Skeletal muscle satellite cell (primary cell): ENCODE measurements at regions not wholly inside any gene's neighbourhood (a gene's known extent, or its start where the extent isn't known, plus 50 kb on each side); places are given as distances from the start of the nearest gene placed in this dataset.
"Not testable (repeated sequence)": the region's sequence is repeated elsewhere in the genome, so short reads cannot be mapped to it uniquely, and the experiment has no call there.

ENCODE experiments used
- H3K27me3 ChIP-seq: 2 replicates; pipeline ENCODE4 v1.7.0; 2013; ENCODE audit warnings: low read length; ENCODE audit not compliant: control insufficient read depth, insufficient read depth
- H3K36me3 ChIP-seq: 2 replicates; pipeline ENCODE4 v1.7.0; 2013; ENCODE audit warnings: mild to moderate bottlenecking, control low read depth, low read length; ENCODE audit not compliant: insufficient read depth
- H3K4me1 ChIP-seq: 2 replicates; pipeline ENCODE4 v1.7.0; 2013; ENCODE audit warnings: low read length; ENCODE audit not compliant: control insufficient read depth, insufficient read depth
- H3K4me2 ChIP-seq: 2 replicates; pipeline ENCODE4 v1.7.0; 2013; ENCODE audit warnings: mild to moderate bottlenecking, low read length
- H3K4me3 ChIP-seq: 2 replicates; pipeline ENCODE4 v1.7.0; 2013; ENCODE audit warnings: low read length
- H3K9ac ChIP-seq: 2 replicates; pipeline ENCODE4 v1.7.0; 2013; ENCODE audit warnings: mild to moderate bottlenecking, low read depth, low read length, moderate library complexity
- H3K9me3 ChIP-seq: replicated peaks from 2 replicates; pipeline ENCODE4 v1.7.0; 2013; ENCODE audit warnings: mild to moderate bottlenecking, control low read depth, low read length

DNA sequence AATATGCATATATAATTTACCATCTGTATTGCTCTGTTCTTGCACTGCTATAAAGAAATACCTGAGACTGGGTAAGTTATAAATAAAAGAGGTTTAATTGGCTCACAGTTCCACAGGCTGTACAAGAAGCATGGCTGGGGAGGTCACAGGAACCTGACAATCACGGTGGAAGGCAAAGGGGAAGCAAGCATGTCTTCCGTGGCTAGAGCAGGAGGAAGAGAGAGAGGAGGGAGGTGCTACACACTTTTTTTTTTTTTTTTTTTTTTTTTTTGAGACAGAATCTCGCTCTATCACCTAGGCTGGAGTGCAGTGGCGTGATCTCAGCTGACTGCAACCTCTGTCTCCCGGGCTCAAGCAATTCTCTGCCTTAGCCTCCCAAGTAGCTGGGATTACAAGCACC, 150.9 kb upstream of the DTNBP1 start:
- not testable (repeated sequence) for H3K4me1 ChIP-seq, H3K9me3 ChIP-seq, H3K4me2 ChIP-seq, H3K27me3 ChIP-seq, H3K9ac ChIP-seq, H3K4me3 ChIP-seq, H3K36me3 ChIP-seq

DNA sequence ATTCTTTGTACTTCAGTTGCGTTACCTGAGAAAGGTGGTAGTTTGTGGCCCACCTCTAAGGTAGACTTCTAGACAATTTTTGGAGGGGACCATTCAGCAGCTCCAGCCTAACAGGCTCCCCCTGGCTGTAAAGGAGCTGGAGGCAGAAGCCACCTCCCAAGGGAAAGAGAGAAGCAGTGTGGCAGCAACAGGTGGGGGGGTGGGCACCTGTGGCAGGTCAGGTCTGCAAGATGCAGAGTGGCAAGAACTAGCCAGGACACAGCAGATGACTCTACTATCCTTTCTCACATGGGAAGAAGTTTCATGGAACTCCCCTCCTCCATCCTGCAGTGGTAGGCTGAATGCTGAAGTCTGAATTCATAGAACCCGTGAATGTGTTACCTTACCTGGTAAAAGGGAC, 148.3 kb upstream of the DTNBP1 start:
- Histone ChIP-seq H3K9me3 (no peaks in the 10 kb centered on the region), H3K27me3 (no peaks in the 10 kb centered on the region), H3K4me3 (no peak overlapping the region), H3K9ac (no peak overlapping the region), H3K36me3 (no peaks in the 10 kb centered on the region), H3K4me1 (no peaks in the 10 kb centered on the region), H3K4me2 (no peak overlapping the region)

DNA sequence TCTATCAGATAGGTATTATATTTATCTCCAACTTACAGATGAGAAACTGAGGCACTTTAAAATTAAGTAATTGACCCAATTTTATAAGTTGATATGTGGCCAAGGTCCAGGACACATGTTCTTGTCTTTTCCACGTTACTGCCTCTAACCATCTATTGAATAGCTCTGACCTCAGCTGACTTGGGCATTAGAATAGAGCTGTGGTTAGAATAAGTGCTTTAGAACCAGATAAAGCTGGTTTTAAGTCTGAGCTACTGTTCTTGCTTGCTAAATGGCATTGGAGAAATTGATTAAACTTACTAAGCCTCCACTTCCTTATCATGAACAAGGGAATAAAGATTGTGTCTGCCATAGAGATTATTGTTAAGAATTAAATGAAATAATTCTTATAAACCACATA, 147.8 kb upstream of the DTNBP1 start:
- Histone ChIP-seq H3K4me2 (no peak overlapping the region), H3K9ac (no peak overlapping the region), H3K4me1 (no peaks in the 10 kb centered on the region), H3K4me3 (no peak overlapping the region), H3K9me3 (no peaks in the 10 kb centered on the region), H3K36me3 (no peaks in the 10 kb centered on the region), H3K27me3 (no peaks in the 10 kb centered on the region)

- Histone ChIP-seq H3K27me3 (peaks cover 3% of the 10 kb centered on the region), H3K9me3 (no peaks in the 10 kb centered on the region), H3K36me3 (no peaks in the 10 kb centered on the region), H3K9ac (no peak overlapping the region), H3K4me2 (no peak overlapping the region), H3K4me1 (no peaks in the 10 kb centered on the region), H3K4me3 (no peak overlapping the region)
Observed at GRCh38 chr6:15809367-15809766, 146.5 kb upstream of the DTNBP1 start.

GRCh38 chr6:15804164-15805154, 141.6 kb upstream of the DTNBP1 start:
- no peak overlapping the region for H3K9ac ChIP-seq
- no peaks in the 10 kb centered on the region for H3K9me3 ChIP-seq
- H3K27me3 ChIP-seq: peaks cover 3% of the 10 kb centered on the region
- H3K4me3 ChIP-seq: no peak overlapping the region
- no peaks in the 10 kb centered on the region for H3K36me3 ChIP-seq
- no peaks in the 10 kb centered on the region for H3K4me1 ChIP-seq
- H3K4me2 ChIP-seq: no peak overlapping the region

DNA sequence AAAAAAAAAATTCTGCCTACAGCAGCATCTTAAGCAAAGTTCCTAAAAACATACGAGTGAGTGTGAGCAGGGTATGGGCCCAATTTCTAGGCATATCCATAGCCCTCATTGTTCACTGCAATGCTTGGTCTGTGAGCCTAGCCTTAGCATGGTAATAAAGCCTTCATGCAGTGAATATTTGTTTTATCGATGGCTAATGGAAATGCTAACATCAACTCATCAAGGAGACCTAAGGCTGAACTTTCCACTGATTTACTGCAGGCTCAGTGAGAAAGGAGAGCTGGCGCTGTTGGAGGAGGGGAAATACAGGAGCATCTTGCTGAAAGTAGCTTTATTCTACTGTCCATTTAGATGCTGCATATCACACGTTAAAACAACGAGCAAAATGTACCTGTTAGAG, 139.6 kb upstream of the DTNBP1 start:
- Histone ChIP-seq H3K9ac (no peak overlapping the region), H3K4me2 (no peak overlapping the region), H3K9me3 (no peaks in the 10 kb centered on the region), H3K4me3 (no peak overlapping the region), H3K4me1 (no peaks in the 10 kb centered on the region), H3K36me3 (no peaks in the 10 kb centered on the region), H3K27me3 (peaks cover 3% of the 10 kb centered on the region)

DNA sequence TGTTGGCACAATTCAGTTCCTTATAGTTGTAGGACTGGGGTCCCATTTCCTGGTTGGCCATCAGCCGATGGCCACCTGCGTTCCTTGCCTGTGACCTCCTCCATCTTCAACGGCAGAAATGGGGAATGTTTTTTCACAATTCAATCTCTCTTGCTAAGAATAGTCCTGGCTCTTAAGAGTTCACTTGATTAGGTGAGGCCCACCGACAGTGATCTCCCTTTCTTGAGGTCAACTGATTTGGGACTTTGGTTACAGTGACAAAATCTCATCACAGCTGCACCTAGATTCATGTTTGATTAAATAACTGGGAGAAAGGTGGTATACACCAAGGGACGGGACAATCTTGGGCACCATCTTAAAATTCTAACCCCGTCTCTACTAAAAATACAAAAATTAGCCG, 139.1 kb upstream of the DTNBP1 start:
- Histone ChIP-seq H3K27me3 (peaks cover 3% of the 10 kb centered on the region), H3K4me3 (no peak overlapping the region), H3K4me2 (no peak overlapping the region), H3K4me1 (no peaks in the 10 kb centered on the region), H3K9ac (no peak overlapping the region), H3K9me3 (no peaks in the 10 kb centered on the region), H3K36me3 (no peaks in the 10 kb centered on the region)

- no peaks in the 10 kb centered on the region for H3K36me3 ChIP-seq
- H3K4me1 ChIP-seq: no peaks in the 10 kb centered on the region
- H3K4me3 ChIP-seq: no peak overlapping the region
- H3K27me3 ChIP-seq: peaks cover 3% of the 10 kb centered on the region
- no peak overlapping the region for H3K4me2 ChIP-seq
- no peaks in the 10 kb centered on the region for H3K9me3 ChIP-seq
- no peak overlapping the region for H3K9ac ChIP-seq
Observed at GRCh38 chr6:15800841-15801617, 138.2 kb upstream of the DTNBP1 start.

- Histone ChIP-seq H3K4me1 (no peaks in the 10 kb centered on the region), H3K27me3 (no peaks in the 10 kb centered on the region), H3K9ac (no peak overlapping the region), H3K9me3 (no peaks in the 10 kb centered on the region), H3K4me2 (no peak overlapping the region), H3K36me3 (no peaks in the 10 kb centered on the region), H3K4me3 (no peak overlapping the region)
Observed at GRCh38 chr6:15798533-15799255, 135.9 kb upstream of the DTNBP1 start.

GRCh38 chr6:15796844-15797243, 134.0 kb upstream of the DTNBP1 start:
- Histone ChIP-seq H3K9ac (no peak overlapping the region), H3K4me2 (no peak overlapping the region), H3K4me3 (no peak overlapping the region), H3K9me3 (no peaks in the 10 kb centered on the region), H3K4me1 (no peaks in the 10 kb centered on the region), H3K27me3 (no peaks in the 10 kb centered on the region), H3K36me3 (no peaks in the 10 kb centered on the region)

DNA sequence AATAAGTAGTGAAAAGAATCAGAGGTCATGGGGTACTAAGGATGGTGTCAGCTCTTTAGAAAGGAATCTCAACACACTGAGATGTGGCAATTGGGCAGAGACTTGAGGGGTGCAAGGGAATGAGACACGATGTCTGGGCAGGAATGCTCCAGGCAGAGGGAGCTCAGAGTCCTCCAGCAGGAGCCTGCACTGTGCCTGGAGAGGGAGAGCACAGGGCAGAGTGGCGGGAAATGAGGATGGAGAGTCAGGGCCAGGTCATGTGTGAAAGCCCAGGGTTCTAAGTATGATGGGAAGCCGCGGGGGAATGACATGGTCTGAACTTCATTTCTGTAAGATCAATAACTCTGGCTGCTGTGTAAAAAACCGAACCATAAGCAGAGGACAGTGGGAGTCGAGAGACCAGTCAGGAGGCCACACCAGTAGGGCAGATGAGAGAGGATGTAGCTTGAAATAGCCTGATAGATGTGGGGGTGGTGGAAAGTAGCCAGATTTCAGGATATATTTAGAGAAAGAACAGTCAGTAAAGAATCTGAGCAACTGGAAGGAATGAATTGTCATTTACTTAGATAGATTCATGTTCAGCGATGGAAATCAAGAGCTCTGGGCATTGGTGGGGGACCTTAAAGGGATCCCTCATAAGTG, 133.4 kb upstream of the DTNBP1 start:
- Histone ChIP-seq H3K9me3 (no peaks in the 10 kb centered on the region), H3K4me2 (no peak overlapping the region), H3K9ac (no peak overlapping the region), H3K36me3 (no peaks in the 10 kb centered on the region), H3K27me3 (no peaks in the 10 kb centered on the region), H3K4me1 (no peaks in the 10 kb centered on the region), H3K4me3 (no peak overlapping the region)
